ENCODE measurements at regions not wholly inside any gene's neighbourhood (a gene's known extent, or its start where the extent isn't known, plus 50 kb on each side); places are given as distances from the start of the nearest gene placed in this dataset.

- TF ChIP-seq, protein P1, sequence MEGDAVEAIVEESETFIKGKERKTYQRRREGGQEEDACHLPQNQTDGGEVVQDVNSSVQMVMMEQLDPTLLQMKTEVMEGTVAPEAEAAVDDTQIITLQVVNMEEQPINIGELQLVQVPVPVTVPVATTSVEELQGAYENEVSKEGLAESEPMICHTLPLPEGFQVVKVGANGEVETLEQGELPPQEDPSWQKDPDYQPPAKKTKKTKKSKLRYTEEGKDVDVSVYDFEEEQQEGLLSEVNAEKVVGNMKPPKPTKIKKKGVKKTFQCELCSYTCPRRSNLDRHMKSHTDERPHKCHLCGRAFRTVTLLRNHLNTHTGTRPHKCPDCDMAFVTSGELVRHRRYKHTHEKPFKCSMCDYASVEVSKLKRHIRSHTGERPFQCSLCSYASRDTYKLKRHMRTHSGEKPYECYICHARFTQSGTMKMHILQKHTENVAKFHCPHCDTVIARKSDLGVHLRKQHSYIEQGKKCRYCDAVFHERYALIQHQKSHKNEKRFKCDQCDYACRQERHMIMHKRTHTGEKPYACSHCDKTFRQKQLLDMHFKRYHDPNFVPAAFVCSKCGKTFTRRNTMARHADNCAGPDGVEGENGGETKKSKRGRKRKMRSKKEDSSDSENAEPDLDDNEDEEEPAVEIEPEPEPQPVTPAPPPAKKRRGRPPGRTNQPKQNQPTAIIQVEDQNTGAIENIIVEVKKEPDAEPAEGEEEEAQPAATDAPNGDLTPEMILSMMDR (IDR thresholded peaks at IDR 0.05), result no peak
- Histone ChIP-seq H3K4me3 (no peak overlapping the region), H3K4me1 (ENCODE audit: low read depth) (no peaks in the 10 kb centered on the region), H3K9me3 (no peaks in the 10 kb centered on the region), H3K36me3 (ENCODE audit: low read depth) (no peaks in the 10 kb centered on the region)
- intact Hi-C loops (cut with DNase I, micrococcal nuclease), result no loop called here
- DNase-seq (no peak), ATAC-seq (no peak)
These were observed 66.9 kb upstream of the ATF7IP2 start for GRCh38 chr16:10318798-10319500.

DNA sequence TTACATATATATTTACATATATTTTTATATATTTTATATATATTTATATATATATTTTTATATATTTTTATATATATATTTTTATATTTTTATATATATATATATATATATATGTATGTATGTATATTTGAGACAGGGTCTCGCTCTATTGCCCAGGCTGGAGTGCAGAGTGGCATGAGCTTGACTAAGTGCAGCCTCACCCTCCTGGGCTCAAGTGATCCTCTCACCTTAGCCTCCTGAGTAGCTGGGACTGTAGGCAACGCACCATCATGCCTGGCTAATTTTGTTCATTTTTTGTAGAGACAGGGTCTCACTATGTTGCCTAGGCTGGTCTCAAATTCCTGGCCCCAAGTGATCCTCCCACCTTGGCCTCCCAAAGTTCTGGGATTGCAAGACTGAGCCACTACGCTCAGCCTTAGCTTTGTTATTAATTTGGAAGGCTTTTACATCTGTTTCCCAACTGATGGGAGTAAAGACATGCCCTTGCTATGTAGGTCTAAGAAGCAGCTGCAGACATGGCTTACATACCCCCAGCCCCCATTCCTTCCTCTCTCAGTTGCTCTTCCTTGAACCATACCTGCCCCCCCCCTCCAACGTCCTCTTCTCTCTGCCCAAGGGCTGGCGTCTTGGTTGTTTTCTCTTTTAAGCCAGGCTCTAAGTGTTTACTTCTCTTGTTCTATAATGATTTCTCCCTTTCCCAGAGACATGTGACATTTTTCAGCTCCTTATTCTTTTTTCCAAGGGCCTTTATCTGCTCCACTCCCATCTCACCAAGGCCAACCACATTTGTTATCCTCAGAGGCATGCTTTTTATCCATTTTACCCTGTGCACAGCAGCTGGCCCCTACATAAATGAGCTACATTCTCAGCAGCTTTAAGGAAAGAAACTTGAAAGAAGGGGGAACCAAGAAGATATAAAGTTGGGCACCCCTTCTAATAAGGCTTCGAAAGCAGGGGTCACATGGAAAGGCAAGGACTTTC is 64.2 kb upstream of the ATF7IP2 start:
- ATAC-seq (no peak), DNase-seq (no peak)
- intact Hi-C loops (cut with DNase I, micrococcal nuclease), result no loop called here
- Histone ChIP-seq H3K9me3 (no peaks in the 10 kb centered on the region), H3K4me3 (no peak overlapping the region), H3K36me3 (ENCODE audit: low read depth) (no peaks in the 10 kb centered on the region), H3K4me1 (ENCODE audit: low read depth) (no peaks in the 10 kb centered on the region)
- TF ChIP-seq, protein P1 (IDR thresholded peaks at IDR 0.05), result no peak

- intact Hi-C loops (cut with DNase I, micrococcal nuclease), result no loop called here
- DNase-seq (no peak), ATAC-seq (no peak)
- H3K9me3 ChIP-seq, result no peaks in the 10 kb centered on the region
- no peaks in the 10 kb centered on the region for H3K36me3 ChIP-seq (ENCODE audit: low read depth)
- H3K4me3 ChIP-seq, result no peak overlapping the region
- no peaks in the 10 kb centered on the region for H3K4me1 ChIP-seq (ENCODE audit: low read depth)
- TF ChIP-seq, protein P1 (IDR thresholded peaks at IDR 0.05), result no peak
These were observed 62.9 kb upstream of the ATF7IP2 start for GRCh38 chr16:10322723-10323527.

GRCh38 chr16:10323528-10323869 is 62.4 kb upstream of the ATF7IP2 start:
- no peak for ATAC-seq
- Histone ChIP-seq H3K4me1 (ENCODE audit: low read depth) (no peaks in the 10 kb centered on the region), H3K4me3 (no peak overlapping the region), H3K9me3 (no peaks in the 10 kb centered on the region), H3K36me3 (ENCODE audit: low read depth) (no peaks in the 10 kb centered on the region)
- TF ChIP-seq, protein P1 (IDR thresholded peaks at IDR 0.05), result no peak
- no peak for DNase-seq
- intact Hi-C loops (cut with DNase I, micrococcal nuclease), result no loop called here

DNA sequence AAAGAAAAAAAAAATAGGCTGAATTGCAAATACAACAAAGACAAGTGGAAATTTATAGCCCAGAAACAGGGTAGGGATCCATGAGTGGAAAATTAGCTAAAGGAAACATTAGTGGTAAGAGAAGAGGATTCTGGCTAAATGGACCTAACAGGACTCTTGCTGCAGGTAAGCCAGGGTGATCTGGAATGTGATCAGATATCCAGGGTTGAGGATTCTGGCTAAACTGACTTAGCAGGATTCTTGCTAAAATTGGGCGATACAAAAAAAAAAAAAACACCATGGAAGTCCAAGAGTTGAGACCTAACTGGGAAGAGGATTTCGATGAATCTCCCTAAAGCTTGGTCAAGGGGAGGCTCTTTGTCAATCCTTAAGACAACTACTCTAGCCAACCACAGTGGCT is 61.7 kb upstream of the ATF7IP2 start:
- intact Hi-C loops (cut with DNase I, micrococcal nuclease), result no loop called here
- Histone ChIP-seq H3K9me3 (no peaks in the 10 kb centered on the region), H3K4me3 (no peak overlapping the region), H3K4me1 (ENCODE audit: low read depth) (no peaks in the 10 kb centered on the region), H3K36me3 (ENCODE audit: low read depth) (no peaks in the 10 kb centered on the region)
- ATAC-seq (no peak), DNase-seq (no peak)
- TF ChIP-seq, protein P1 (IDR thresholded peaks at IDR 0.05), result no peak

Measured in mucosa of descending colon (tissue), 3 donors.